ENCODE measurements at regions not wholly inside any gene's neighbourhood (a gene's known extent, or its start where the extent isn't known, plus 50 kb on each side); places are given as distances from the start of the nearest gene placed in this dataset.

- no peak for ATAC-seq
- intact Hi-C loops (cut with micrococcal nuclease), result no loop called here
Observed at GRCh38 chr2:14816069-14817060, 183.8 kb downstream of the LRATD1 start.

GRCh38 chr2:14817848-14818247 is 185.3 kb downstream of the LRATD1 start:
- no peak for ATAC-seq
- no peak for DNase-seq
- intact Hi-C loops (cut with micrococcal nuclease), result no loop called here

More at GRCh38 chr2:14816069-14817060, 183.8 kb downstream of the LRATD1 start:
- DNase-seq, result no peak

GRCh38 chr2:14826518-14826917 is 194.0 kb downstream of the LRATD1 start:
- ATAC-seq (no peak), DNase-seq (no peak)
- intact Hi-C loops (cut with micrococcal nuclease), result no loop called here

GRCh38 chr2:14827226-14828023 is 194.9 kb downstream of the LRATD1 start:
- intact Hi-C loops (cut with micrococcal nuclease), result no loop called here
- no peak for ATAC-seq
- no peak for DNase-seq

GRCh38 chr2:14828223-14828622 is 195.7 kb downstream of the LRATD1 start:
- DNase-seq (no peak), ATAC-seq (no peak)
- intact Hi-C loops (cut with micrococcal nuclease), result no loop called here

- intact Hi-C loops (cut with micrococcal nuclease), result no loop called here
Observed at GRCh38 chr2:14828968-14829367, 196.5 kb downstream of the LRATD1 start.

GRCh38 chr2:14831458-14831857 is 198.9 kb downstream of the LRATD1 start:
- intact Hi-C loops (cut with micrococcal nuclease), result no loop called here
- no peak for ATAC-seq

More at GRCh38 chr2:14828968-14829367, 196.5 kb downstream of the LRATD1 start:
- DNase-seq (no peak), ATAC-seq (no peak)

GRCh38 chr2:14843507-14844204 is 211.1 kb downstream of the LRATD1 start:
- ATAC-seq, result no peak
- DNase-seq, result no peak
- intact Hi-C loops (cut with micrococcal nuclease), result no loop called here

More at GRCh38 chr2:14831458-14831857, 198.9 kb downstream of the LRATD1 start:
- no peak for DNase-seq

GRCh38 chr2:14855751-14856150 is 223.2 kb downstream of the LRATD1 start:
- intact Hi-C loops (cut with micrococcal nuclease), result no loop called here
- ATAC-seq (no peak), DNase-seq (no peak)

GRCh38 chr2:14861181-14861580 is 228.7 kb downstream of the LRATD1 start:
- intact Hi-C loops (cut with micrococcal nuclease), result no loop called here
- no peak for DNase-seq
- ATAC-seq, result no peak

- intact Hi-C loops (cut with micrococcal nuclease), result no loop called here
- DNase-seq (no peak), ATAC-seq (no peak)
Observed at GRCh38 chr2:14866736-14867352, 234.3 kb downstream of the LRATD1 start.

- intact Hi-C loops (cut with micrococcal nuclease), result no loop called here
- DNase-seq (no peak), ATAC-seq (no peak)
Observed at GRCh38 chr2:14867853-14868252, 235.3 kb downstream of the LRATD1 start.

- intact Hi-C loops (cut with micrococcal nuclease), result no loop called here
- DNase-seq, result no peak
- ATAC-seq, result no peak
Observed at GRCh38 chr2:14872779-14873325, 240.3 kb downstream of the LRATD1 start.

- no peak for ATAC-seq
- DNase-seq, result no peak
- intact Hi-C loops (cut with micrococcal nuclease), result no loop called here
Observed at GRCh38 chr2:14881651-14882327, 249.3 kb downstream of the LRATD1 start.

- ATAC-seq, result no peak
- intact Hi-C loops (cut with micrococcal nuclease), result no loop called here
- DNase-seq, result no peak
Observed at GRCh38 chr2:14884651-14885050, 252.1 kb downstream of the LRATD1 start.

- no peak for ATAC-seq
- no peak for DNase-seq
- intact Hi-C loops (cut with micrococcal nuclease), result no loop called here
Observed at GRCh38 chr2:14891546-14891945, 259.0 kb downstream of the LRATD1 start.

GRCh38 chr2:14896330-14897030 is 264.0 kb downstream of the LRATD1 start:
- intact Hi-C loops (cut with micrococcal nuclease), result no loop called here
- DNase-seq (no peak), ATAC-seq (no peak)
